Activated naive CD4-positive, alpha-beta T cell treated with Interleukin-2 at 50 U/mL for 16 hours (primary cell): ENCODE measurements at regions not wholly inside any gene's neighbourhood (a gene's known extent, or its start where the extent isn't known, plus 50 kb on each side); places are given as distances from the start of the nearest gene placed in this dataset.
"Not testable (repeated sequence)": the region's sequence is repeated elsewhere in the genome, so short reads cannot be mapped to it uniquely, and the experiment has no call there.

ENCODE experiments used
- DNase-seq: peaks from one replicate; pipeline ENCODE4 v3.0.0-alpha.2; 2020

- DNase-seq, result peak; percentile 21
Observed at GRCh38 chr1:184882957-184883815, 91.1 kb downstream of the NIBAN1 start.

GRCh38 chr1:184881941-184882913 lies 92.1 kb downstream of the NIBAN1 start:
- DNase-seq, result peak; percentile 13

GRCh38 chr1:184879876-184880557 lies 94.3 kb downstream of the NIBAN1 start:
- DNase-seq, result no peak

- no peak for DNase-seq
Observed at GRCh38 chr1:184878602-184879001, 95.7 kb downstream of the NIBAN1 start.

DNA sequence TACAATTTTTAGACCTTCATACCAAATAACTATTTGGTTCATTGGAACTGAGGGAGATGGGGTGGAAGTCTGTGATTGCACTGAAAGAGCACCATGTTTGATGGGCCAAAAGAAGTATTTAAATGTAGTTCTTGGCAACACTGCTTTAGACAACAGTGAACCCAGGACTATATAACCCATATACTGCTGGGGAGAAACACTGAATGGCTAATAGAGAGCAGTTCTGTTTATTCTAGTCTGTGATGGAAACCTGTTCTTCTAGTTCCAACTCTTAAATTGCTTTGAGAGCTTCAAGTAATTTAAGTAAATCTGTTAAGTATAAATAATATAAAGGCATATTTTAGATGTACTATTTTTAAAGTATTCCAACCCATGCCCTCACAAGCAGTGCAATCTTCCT lies 96.3 kb downstream of the NIBAN1 start:
- no peak for DNase-seq

GRCh38 chr1:184876015-184876414 lies 98.3 kb downstream of the NIBAN1 start:
- DNase-seq, result not testable (repeated sequence)

- no peak for DNase-seq
Observed at GRCh38 chr1:184875218-184875617, 99.1 kb downstream of the NIBAN1 start.

DNA sequence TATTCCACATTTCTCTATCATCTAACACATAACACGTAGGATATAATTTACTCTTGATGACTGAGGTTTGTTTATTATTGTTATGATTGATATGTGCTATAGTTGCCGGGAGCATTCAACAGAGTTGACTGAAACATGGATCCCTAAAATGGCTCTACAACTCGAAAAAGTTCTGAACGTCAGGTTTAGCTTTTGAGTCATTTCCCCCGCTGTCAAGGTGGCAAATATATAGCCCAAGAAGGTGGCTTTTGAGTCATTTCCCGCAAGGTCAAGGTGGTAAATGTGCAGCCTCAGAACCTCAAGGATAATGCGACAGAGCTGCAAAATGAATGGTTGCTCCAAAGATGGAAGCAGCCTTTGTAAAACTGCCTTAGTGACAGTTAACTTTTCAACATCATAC lies 104.0 kb downstream of the NIBAN1 start:
- peak; percentile 29 for DNase-seq

DNA sequence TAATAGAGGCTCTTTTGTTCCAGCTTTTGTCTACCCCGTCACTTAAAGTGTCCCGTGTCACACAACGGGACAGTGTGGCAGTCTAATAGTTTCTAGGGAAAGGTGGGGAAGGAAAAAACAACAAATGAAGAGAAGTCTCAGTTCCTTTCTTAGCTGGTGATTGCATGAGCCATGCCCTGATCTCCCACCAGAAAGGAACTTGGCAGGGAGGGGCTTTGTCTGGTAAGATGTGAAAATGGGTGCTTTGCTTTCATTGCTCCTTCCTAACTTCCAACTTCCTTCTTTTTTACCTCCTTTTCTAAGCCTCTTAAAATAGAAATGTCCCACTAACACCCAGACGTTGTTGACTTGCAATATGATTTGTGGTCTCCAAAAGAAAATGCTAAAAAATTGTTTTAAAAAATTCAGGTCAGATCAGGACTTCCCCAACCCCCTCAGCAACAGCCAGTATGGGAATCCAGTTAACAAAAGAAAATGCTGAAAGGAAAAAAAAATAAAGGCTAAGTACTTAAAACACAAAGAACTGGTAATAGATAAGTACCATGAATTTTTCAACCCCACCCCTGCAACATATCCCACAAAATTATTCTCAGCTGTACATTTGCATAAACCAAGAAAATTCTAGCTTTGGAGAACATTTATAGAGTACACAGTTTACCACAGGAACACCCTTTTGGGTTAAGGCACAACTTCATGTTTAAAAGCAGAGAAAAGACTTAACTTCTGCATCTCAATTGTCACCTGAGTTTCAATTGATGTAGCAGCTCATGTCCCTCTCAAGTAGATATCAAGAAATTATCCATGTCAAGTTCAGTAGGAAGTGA lies 106.2 kb downstream of the NIBAN1 start:
- DNase-seq, result no peak

DNA sequence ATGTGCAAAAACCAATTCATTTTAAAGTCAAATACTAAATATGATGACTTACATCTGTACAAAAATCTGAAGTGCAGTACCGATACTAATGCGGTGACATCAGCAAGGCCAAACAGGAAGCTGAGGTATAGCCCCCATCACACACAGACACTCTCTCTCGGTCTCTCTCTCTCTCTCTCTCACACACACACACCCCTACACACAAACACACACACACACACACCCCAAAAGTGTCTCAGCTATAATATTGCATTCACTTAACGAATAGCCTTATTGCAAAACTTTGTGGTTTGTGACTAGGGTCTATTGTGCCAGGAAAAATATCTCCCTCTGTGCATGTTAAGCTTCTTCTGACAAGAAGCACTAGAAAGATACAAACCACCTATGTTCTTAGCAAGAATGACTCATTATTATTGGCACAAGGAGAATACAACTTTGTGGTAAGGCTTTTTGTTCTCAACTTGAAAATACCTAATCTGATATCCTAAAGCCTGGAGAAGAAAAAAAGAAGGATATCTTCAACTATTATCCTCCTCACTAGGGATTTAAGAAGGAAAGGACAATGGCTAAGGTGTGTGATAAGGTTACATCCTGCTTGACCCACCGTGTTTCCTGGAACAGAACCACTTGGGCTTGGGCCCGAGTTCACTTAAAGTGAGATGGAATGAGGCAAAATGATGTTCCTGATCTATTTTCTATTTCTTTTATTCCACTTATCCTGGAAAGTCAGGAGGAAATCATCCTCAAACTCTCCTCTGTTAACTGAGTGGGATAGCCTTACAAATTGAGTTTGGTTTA lies 107.1 kb downstream of the NIBAN1 start:
- DNase-seq, result peak; percentile 65

DNA sequence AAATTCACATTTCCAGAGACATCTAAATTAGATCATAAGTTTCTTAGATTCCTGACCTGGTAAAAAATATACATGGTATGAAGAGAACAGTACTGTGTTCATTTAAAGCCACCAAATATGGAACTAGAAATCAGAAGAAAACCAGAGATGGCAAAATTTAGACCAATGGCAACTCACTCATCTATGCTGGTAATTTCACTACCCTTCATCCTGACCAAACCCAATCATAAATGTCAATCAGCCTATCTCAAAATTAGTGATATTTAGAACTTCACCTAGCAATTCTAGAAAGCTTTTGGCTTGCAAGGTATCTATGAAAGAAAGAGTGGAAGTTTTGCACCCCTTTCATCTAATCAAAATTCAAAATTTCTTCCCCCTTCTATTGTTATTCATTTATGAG lies 107.7 kb downstream of the NIBAN1 start:
- DNase-seq, result no peak

DNA sequence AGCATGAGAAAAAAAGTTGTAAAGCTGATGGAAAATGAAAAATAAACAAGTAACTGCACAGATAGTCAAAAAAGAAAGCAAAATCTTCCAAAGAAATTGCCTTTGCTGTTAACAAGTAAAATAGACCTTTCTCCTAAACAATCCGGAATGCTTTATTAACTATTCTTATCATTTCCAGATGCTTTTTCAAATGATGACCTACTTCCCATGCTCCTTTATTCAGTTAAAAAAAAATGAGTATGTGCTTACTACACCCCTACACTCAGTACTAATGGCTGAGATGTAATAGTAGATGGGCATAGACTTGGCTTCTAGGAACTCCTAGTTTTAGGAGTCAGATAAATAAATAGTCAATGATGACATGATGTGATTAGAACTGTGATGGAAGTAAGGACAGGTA lies 108.5 kb downstream of the NIBAN1 start:
- no peak for DNase-seq

DNA sequence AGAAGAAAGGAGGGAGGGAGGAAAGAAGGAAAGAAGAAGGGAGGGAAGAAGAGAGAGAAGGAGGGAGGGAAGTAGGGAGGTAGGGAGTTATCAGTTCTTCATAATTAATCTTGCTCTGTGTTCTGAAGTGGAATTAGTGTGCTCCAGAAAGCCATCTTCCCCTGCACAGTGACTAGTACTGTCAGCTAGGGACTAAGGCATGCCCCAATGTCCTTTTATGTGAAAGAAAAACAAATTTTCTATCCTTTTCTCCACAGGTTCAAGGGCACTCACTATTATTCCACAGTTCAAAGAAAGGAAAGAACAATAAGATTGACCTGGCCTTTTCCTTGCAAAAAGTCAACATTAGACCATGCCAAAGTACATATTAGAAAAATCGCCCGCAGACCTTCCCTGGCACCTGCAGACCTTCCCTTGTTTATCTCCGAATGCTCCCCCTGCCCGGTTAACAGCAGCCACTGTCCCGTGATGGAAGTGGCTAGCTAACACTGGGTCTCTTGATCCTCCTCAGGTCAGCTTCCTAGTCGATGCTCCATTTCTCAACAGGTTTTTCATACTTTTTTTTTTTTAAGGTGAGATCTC lies 107.2 kb upstream of the EDEM3 start:
- DNase-seq, result no peak

DNA sequence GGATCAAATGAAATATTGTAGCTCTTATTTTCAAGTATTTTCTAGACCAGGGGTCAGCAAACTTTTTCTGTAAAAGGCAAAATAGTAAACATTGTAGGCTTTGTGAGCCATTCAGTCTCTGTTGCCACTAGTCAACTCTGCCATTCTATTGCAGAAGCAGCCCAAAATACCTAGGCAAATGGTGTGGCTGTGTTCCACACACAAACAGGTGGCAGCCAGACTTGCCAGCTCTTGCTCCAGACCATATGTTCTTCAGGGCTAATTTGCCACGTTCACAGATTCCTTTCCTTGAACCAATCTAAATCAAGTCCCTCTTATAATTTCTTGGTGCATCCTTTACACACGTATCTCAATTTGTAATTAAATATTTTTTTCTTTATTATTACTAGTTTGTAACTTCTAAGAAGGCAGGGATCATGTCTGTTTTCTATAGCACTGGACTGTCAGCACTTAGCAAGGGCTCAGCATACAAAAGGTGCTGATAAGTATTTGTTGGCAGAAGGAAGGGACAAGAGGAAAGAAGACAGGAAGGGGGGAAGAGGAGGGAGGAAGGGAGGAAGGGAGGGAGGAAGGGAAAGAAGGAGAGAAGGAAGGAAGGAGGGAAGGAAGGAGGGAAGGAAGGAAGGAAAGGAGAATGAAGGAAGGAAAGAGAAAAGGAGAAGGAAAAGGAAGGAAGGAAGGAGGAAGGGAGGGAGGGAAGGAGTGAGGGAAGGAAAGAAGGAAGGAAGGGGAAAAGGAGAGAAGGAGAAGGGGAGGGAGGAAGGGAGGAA lies 106.5 kb upstream of the EDEM3 start:
- DNase-seq, result no peak

DNA sequence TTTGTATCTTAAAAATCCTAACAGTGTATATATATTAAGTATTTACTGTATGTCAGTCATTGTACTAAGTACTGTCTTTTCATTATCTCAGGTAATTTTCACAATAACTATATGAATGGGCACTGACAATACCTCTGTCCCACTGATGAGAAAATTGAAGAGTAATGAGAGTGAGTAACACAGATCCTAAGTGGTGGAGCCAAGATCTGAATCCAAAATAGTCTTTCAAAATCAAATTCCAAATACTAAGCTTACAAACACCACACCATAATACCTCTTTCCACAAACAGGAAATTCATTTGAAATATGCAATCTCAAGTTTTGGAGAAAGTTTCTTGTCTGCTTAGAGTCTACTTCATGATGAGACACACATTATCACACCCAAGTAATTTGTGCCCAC lies 105.9 kb upstream of the EDEM3 start:
- no peak for DNase-seq

DNA sequence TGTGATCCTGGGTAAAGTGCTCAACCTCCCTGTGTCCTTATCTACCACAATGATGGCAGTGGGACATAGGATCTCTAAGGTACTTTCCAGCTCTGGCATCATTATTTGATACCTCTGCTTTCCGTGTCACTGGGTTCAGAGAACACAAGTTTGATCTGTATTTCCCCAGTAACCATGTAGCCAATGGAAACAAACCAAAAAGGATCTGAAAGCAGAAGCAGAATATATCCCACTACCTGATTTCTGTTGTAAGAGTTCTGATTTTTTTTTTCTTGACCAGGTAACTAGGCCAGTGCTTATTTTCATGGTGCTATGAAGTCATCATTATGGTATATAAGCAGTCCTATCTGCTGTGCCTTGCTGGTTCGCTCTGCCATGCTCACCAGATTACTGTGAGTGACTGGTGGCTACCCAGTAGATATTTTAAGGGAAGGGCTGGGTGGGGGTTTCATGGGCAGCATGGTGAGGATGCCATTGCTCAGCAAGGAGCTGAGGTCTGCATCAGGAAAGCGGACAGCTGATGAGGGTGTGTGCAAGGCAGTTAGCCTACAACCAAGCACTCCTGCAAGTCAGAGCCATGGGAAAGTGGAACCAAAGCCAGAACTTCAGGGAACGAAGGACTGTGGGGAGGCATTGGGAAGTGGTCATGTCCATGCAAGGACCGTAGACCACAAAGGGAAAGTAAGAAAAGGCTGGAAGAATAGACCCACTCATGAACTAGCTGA lies 104.9 kb upstream of the EDEM3 start:
- DNase-seq, result no peak

GRCh38 chr1:184858288-184858687 lies 103.6 kb upstream of the EDEM3 start:
- no peak for DNase-seq

DNA sequence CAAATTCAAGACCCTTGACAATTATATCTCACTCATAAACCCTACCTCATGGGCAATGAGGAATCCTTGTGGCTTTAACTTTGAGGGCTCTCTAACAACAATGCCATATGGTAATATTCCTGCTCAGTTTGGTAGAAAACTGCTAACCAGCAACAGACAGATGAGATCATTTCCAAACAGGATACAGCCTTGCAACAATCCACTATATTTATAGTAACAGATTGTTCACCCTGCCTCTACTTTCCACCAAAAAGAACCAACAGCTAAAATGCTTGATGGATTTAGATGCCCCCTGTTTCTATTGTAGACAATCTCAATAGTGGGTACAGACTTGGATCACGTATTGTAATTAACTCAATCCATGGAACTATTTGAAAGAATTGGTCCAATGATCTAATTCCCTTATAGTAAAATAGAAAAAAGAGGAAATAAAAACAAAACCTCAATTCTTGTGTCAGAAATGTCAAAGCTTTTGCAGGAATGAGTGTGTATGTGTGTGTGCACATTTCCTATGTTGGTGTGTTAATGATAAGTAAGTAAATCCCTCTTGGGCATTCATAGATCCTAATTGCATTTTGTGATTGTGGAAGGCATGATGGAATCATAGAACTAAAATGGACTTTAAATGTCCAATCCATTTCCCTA lies 100.0 kb upstream of the EDEM3 start:
- no peak for DNase-seq

- DNase-seq, result no peak
Observed at GRCh38 chr1:184854036-184854435, 99.4 kb upstream of the EDEM3 start.
